Erythroblast (primary cell): ENCODE measurements at regions not wholly inside any gene's neighbourhood (a gene's known extent, or its start where the extent isn't known, plus 50 kb on each side); places are given as distances from the start of the nearest gene placed in this dataset.

Experiments used
- DNase-seq, 2 experiments: peaks; one replicate each; lab custom pipeline; 2025; lab: John Stamatoyannopoulos, UW
- GATA1 ChIP-seq: IDR thresholded peaks from 2 replicates; pipeline ENCODE4 v1.6.1; 2011; ENCODE audit warnings: low read depth, mild to moderate bottlenecking, control low read depth, low read length, moderate library complexity
- POLR2A ChIP-seq: IDR thresholded peaks from 2 replicates; pipeline ENCODE4 v1.6.1; 2011; ENCODE audit warnings: mild to moderate bottlenecking, low read length

DNA sequence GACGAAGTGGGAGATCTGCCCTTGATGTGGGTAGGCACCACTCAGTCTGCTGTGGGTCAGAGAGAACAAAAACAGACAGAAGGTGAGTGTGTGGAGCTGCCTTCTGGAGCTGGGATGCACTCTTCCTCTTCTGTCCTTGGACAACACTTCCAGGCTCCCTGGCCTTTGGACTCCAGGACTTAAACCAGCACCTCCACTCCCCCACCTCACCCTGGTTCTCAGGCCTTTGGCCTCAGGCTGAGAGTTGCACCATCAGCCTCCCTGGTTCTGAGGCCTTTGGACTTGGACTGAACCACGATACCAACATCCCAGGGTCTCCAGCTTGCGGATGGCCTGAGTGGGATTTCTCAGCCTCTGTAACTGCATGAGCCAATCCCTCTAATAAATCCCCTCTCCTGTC, 68.1 kb upstream of the STUM start:
- no peak for DNase-seq
- TF ChIP-seq POLR2A (no peak), GATA1 (no peak)

DNA sequence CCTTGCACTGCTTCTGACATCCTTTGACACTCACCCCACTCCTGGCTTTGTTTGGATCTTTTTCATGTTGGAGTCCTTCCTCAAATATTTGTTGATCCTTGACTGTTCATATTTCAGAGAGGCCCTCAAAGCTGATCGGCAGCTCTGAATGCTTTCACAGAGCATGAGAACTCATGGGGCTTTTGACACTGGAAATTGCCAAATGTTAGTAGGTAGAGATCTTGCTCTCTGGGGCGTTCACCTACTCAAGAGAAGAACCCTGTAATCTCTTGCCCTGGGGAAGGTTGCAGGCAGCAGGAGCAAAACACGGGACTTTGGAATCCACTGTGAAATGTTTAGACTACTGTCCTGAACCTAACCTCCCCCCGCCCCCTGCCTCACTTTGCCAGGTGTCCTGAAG, 67.4 kb upstream of the STUM start:
- no peak for TF ChIP-seq POLR2A
- no peak for TF ChIP-seq GATA1
- DNase-seq: no peak

DNA sequence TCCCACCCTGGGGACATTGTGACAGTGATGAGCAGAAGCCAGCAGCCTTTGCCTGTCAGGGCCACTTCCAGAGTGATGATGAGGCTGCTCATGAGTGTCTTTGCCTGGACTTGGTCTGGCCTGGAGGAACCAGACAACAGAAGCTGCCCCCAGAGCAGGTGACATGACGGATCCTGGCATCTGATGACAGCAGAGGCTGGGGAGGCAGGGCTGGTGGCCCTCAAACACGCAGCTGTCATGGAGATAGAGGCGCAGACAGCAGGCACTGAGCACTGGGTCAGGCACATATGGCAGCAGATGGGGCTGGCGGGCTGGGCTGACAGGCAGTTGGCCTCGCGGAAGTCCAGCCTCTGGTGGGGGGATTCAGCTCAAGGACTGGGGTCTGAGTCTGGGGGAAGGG, 66.4 kb upstream of the STUM start:
- TF ChIP-seq POLR2A (no peak), GATA1 (no peak)
- DNase-seq: no peak

DNA sequence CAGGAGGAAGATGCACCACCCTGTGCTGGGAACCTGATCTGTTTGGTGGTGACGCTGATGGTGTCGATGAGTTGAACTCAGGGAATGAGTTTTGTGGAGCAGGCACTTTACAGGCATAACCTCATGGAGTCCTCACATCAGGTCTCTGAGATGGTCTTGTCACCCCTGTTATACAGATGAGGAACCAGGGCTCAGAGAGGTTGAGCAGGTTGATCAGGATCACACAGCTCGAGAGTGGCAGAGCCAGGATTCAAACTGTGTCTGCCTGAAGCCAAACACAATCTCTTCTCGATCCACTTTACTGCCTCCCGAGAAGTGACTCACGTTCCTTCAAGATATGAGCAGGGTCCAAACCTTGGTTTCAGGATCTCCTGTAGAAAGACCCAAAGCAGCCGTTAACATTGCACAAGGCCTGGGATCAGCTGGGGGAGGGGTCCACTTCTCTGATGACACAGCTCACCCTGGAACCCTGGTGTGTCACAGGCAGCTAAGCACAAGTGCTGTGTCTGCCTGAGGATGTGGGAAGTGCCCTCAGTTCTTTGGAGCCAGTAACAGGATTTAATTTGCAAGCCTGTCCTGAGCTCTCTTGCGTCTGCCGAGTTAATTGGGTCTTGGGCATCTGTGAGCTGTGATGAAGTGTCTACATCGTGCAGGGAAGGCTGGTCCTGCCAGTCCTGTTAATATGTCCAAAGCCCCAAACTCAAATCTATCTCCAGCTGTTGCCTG, 65.4 kb upstream of the STUM start:
- DNase-seq: no peak
- TF ChIP-seq GATA1 (no peak), POLR2A (no peak)

DNA sequence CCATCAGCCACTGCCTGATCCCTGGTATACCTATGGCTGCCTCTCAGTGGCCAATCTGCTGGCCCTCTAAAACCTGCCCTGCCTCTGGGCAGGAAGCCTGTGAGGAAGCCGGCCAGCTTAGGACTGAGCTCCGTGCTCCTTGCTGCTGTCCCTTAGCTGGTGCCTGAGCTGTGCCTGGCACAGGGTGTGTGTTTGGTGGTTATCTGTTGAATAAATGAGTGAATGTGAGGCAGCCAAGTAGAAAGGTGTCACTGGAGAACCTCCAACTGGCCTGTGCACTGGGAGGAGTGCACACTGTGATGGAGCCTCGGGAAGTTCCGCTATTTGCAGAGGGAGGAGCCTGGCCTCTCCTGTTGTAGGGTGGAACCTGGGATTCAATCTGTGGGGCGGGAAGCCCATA, 63.4 kb upstream of the STUM start:
- no peak for DNase-seq
- TF ChIP-seq GATA1 (no peak), POLR2A (no peak)

DNA sequence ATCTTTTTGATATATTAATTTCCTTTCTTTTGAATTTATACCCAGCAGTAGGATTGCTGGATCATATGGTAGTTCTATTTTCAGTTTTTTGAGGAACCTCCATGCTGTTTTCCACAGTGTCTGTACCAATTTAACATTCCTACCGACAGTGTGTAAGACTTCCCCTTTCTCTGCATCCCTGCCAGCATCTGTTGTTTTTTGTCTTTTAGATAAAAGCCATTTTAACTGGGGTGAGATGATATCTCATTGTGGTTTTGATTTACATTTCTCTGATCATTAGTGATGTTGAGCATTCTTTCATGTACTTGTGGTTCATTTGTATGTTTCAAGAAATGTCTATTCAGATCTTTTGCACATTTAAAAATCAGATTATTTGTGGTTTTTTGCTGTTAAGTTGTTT, 62.4 kb upstream of the STUM start:
- TF ChIP-seq GATA1: no peak
- TF ChIP-seq POLR2A: no peak
- no peak for DNase-seq

DNA sequence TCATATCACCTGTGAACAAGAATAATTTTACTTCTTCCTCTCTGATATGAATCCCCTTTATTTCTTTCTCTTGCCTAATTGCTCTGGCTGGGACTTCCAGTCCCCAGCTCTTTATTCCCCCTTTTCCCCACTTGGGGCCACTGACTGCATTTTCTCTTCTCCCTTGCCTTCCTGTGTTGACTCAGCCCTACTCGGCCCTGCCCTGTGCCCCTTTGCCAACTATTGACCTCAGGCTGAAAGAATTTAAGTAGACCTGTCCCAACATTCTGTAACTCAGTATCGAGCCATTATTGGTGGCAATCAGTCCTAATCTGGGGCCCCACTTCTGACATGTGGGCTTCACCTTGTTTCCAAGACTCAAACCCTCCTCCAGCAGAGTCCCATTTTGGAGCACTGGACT, 60.6 kb upstream of the STUM start:
- TF ChIP-seq GATA1: no peak
- DNase-seq: no peak

DNA sequence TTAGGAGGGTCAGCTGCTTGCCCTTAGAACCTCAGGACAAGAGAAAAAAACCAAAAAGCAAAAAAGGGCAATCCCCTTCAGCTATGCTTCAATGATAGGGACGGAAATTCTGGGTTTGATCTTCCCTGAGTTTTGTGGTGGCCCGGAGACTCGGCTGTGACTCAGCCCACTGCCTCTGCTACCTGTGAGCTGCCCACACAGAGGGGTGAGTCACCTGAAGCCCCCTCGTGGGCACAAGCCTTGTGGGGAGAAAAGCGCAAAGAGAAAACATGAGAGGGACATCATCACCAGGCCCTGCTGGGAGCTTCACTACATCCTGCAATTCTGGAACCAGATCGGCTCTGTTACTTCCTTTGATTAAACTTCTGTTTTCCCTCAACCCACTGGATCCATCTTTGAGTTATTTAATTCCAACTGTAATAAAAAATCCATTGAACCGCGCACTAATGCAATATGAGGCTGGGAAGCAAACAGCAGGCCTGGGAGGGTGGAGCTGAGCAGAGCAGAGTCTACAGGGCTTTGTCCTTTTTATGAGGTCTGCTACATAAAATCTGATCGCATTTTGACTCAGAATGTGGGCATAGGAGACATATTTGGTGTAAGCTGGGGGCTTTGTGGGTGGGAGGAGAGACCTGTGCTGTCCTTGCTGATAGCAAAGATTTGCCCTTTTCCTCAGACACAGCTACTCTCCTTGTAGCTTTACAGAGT, 58.7 kb upstream of the STUM start:
- TF ChIP-seq POLR2A (no peak), GATA1 (no peak)
- DNase-seq: no peak

DNA sequence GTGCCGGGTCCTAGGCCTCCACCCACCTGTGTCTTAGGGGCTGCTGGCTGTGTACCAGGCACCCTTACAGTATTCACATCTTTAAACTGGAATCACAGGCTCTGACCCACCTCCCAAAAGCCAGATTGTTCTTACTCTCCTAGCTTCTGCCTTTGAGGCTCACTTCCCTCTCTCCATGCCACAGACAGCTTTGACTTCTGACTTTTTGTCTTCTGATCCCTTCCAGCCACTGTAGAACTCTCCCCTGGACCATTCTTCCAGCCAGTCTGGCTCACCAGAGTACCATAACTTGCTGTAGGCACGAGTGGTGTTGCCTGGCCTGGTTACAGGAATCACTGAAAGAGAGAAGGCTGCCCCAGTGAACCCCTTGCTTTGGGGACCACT, 58.1 kb upstream of the STUM start:
- DNase-seq: no peak
- TF ChIP-seq GATA1 (no peak), POLR2A (no peak)

DNA sequence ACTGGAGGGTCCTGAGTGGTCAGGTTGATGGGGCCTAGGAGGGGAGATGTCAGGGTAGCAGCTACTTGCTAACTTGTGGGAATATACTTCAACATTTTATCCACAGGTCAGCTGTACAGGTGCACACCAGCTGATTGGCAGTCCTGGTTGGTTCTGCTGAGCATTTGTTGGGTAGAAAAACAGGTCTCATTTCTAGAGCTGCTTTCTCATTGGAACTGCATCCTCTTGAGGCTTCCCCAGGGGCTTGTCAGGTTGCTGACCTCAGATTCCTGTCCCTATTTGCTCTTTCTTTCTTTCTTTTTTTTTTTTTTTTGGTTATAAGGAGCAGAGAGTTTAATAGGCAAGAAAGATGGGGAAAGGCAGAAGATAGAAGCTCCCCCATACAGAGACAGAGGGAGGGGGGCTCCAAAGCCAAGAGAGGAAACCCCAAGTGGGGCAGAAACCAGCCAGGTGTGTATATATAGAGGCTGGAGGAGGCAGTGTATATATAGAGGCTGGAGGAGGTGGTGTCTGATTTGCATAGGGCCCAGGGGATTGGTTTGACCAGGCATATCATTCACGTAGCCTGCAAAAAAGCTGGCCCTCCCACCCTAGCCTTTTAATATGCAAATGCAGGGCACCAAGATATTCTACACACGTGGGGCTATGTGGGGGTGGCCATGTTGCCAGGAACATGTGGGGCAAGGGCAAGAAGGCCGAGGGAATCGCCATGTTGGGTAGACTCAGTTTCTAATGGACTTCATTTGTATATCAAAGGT, 57.3 kb upstream of the STUM start:
- no peak for TF ChIP-seq GATA1
- TF ChIP-seq POLR2A: no peak
- DNase-seq: no peak

DNA sequence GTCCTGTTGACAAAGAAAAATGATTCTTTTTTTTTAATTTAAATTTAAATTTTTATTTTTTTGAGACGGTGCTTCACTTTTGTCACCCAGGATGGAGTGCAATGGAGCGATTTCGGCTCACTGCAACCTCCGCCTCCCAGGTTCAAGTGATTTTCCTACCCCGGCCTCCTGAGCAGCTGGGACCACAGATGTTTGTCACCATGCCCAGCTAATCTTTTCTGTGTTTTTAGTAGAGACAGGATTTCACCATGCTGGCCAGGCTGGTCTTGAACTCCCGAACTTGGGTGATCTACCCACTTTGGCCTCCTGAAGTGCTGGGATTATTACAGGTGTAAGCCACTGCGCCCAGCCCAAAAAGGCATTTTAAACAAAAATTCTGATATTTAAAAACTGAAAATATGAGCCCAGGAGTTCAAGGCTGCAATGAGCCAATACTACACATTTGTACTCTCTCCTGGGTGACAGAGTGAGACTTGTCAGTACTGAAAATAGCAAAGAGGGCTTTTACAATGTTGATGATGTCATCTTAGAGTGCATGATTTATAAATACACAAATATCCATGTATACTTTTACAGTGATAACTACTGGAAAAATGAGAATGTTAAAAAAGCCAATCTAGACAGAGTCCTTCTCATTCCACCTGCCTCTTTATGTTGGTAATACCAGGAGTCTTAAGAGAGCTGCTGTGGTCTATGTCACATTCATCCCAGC, 56.0 kb upstream of the STUM start:
- no peak for TF ChIP-seq POLR2A
- no peak for TF ChIP-seq GATA1
- DNase-seq: no peak

DNA sequence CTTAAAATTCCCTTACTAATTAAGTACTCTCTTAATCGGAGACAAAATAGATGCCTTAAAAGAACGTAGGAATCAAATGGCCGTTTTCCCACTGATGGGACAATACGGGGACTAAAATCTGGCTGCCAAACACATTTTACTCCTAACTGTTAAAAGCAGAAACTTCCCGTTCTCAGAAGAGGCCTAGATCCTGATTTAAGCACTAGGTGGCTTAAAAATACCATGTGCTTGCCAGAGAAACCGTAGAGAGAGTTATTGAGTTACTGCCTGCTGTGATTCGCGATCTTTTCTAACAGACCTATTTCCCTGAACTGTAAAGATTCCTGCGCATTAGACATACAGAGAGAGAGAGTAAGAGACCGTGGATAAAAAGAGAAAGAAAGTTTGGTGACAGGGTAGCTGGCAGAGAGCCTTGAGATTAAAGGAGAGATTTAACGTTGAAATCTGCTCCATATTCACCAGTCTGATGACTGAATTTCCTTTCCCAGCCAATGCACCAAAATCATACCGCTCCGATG, 54.4 kb upstream of the STUM start:
- no peak for TF ChIP-seq GATA1
- TF ChIP-seq POLR2A: no peak
- DNase-seq: no peak

DNA sequence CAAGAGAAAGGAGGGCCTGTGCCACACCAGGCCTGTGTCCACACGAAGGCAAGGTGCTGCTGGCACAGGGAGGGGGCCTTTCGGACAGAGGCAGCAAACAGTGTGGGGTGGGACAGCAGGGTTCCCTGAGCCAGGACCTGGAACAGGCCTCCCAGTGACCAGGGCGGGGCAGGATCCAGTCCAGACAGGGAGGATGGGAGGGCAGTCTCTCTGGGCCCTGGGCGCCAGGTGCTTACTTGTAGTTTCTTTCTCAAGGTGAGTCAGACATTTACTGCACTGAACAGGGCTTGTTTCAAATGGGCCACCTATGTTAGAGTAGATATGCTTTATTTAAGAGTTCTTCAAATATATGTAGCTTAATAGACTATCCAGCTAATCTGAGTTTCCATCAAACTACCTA, 52.8 kb upstream of the STUM start:
- no peak for DNase-seq
- TF ChIP-seq POLR2A (no peak), GATA1 (no peak)
